ENCODE measurements at regions not wholly inside any gene's neighbourhood (a gene's known extent, or its start where the extent isn't known, plus 50 kb on each side); places are given as distances from the start of the nearest gene placed in this dataset.
"Not testable (repeated sequence)": the region's sequence is repeated elsewhere in the genome, so short reads cannot be mapped to it uniquely, and the experiment has no call there.

DNA sequence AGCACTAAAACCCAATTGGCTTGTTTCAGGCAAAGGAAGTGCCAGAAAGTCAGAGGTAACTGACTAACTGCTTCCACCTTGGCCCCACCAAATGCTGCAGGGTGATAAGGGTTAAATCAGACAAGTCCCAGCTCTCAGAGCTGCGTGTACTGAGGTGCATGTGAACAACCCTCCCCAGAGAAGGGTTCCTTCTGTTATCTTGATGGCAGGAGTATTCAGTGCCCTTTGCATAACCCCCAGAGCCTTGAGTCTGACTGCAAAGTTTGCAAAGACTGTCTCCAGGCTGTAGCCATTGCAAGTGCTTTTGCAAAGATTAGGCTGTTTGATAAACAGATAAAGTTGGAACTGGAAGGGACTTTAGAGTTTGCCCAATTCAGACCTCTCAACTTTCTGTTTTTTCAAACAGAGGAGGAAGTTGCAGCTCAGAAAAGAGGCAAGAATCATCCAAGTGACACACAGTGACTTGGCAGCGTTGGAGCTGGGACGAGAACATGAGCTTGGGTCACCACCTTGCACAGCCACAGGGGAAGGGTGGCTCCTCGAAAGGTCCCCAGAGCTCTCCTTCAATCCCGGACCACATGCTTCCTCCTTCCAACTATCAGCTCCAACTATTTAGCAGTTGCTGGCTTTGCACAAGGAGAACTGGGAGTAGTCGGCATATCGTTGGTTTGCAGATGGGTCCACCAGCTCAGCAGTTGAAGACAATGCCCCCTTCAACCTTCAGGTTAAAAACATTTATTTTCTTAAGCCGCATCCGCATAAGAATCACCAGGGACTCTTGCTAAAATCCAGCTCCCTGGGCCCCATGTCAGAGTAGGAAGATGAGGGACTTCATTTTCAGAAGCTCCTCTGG, 224.8 kb upstream of the HES1 start:
- Mint-ChIP-seq H3K4me1 (ENCODE audit: low read depth) (peaks cover 30% of the 10 kb centered on the region), H3K27ac (peak overlapping the region; percentile 30), H3K36me3 (ENCODE audit: low read depth) (no peaks in the 10 kb centered on the region), H3K4me3 (no peak overlapping the region), H3K27me3 (no peaks in the 10 kb centered on the region), H3K9me3 (peaks cover 5% of the 10 kb centered on the region)
- DNase-seq = no peak

DNA sequence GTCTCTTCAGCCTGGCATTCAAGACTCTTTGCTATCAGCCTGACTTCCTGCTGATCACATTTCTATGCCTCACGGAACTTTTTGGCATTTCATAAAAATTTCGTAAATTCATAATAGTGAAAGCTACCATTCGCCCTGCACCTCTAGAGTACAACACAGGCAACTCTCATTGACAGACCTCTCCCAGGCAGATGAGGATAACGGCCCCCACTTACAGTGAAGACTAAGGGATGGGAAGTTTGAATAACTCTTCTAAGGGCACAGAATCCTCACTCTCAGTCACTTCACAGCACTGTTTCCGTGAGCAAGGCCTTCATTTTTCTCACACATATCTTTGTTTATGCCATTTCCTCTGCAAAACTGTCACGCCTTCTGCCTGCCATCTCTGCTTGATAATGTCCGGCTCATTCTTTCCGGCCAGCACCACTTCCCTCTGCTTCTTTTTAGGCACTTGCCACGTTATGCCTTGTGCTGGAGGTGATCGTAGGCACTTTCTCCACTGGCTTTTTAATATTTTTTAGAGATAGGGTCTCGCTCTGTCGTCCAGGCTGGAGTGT, 224.1 kb upstream of the HES1 start:
- H3K27ac Mint-ChIP-seq = peak overlapping the region; percentile 30
- no peaks in the 10 kb centered on the region for H3K27me3 Mint-ChIP-seq
- peaks cover 30% of the 10 kb centered on the region for H3K4me1 Mint-ChIP-seq (ENCODE audit: low read depth)
- no peak overlapping the region for H3K4me3 Mint-ChIP-seq
- H3K9me3 Mint-ChIP-seq = peaks cover 5% of the 10 kb centered on the region
- no peak for DNase-seq
- H3K36me3 Mint-ChIP-seq (ENCODE audit: low read depth) = no peaks in the 10 kb centered on the region

DNA sequence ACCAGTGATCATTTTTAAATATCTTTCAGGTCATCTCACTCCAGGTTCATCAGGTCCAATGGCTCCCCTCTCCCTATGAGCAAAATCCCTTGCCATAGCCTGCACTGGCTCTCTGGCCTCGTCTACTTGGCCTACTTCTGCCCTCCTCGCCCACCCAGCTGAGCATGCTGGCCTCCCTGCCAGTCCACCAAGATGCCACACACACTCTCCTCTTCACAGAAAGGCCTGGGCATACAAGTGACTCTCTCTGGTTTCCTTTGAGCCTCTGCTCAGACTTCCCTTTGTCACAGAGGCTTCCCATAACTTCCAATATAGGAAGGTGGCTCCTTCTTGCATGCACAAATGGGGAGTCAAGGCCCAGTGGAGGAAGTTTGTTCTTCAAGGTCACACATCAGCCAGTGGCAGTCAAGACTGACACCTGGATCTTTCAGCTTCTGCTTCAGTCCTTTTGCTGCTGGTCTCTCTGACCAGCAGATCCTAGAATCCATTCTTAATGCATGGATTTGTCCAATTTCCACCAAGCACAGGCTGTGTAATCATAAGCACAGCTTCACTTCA, 223.2 kb upstream of the HES1 start:
- H3K36me3 Mint-ChIP-seq (ENCODE audit: low read depth) = no peaks in the 10 kb centered on the region
- no peak overlapping the region for H3K4me3 Mint-ChIP-seq
- H3K27me3 Mint-ChIP-seq = no peaks in the 10 kb centered on the region
- no peak for DNase-seq
- H3K9me3 Mint-ChIP-seq = peaks cover 5% of the 10 kb centered on the region
- no peak overlapping the region for H3K27ac Mint-ChIP-seq
- H3K4me1 Mint-ChIP-seq (ENCODE audit: low read depth) = peaks cover 30% of the 10 kb centered on the region

DNA sequence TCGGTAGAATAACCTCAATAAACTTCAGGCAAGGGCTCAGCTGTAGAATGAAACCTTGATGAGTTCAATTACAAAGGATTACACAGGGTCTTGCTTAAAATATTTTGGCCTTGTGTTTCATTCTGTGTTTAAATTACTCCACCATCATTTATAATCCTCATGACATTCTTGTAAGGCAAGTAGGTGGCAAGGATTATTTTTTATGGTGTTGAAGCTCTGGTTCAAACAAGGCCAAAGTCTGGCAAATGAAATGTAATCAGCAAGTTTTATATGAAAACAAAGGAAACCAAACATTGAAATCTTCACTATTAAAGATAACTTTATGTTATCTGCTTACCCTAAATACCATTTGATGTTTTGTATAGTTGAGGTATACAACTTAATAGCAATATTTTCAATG, 221.3 kb upstream of the HES1 start:
- Mint-ChIP-seq H3K27me3 (no peaks in the 10 kb centered on the region), H3K27ac (no peak overlapping the region)

DNA sequence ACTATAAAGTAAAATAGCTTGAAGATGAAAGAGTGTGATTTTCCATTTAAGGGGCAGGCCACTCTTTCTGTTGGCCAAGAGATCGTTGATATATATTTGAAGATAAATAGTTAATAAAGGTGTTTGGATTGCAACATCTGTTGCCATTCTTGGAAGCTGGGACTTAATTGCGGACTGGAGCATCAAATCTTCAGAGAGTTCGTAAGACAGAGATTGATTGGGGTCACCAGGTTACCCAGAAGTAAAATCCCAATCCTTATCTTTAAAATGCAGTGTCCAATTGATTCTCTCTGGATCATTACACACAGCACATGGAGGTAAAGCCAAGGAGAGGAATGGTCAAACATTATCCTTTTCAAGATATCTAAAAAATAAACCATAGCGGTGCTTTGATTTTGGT, 220.8 kb upstream of the HES1 start:
- H3K36me3 Mint-ChIP-seq (ENCODE audit: low read depth) = no peaks in the 10 kb centered on the region
- H3K27me3 Mint-ChIP-seq = no peaks in the 10 kb centered on the region
- no peaks in the 10 kb centered on the region for H3K9me3 Mint-ChIP-seq
- H3K4me3 Mint-ChIP-seq = no peak overlapping the region
- H3K4me1 Mint-ChIP-seq (ENCODE audit: low read depth) = peaks cover 25% of the 10 kb centered on the region
- DNase-seq = no peak
- H3K27ac Mint-ChIP-seq = no peak overlapping the region

More for the DNA sequence above, 221.3 kb upstream of the HES1 start:
- DNase-seq = no peak
- no peaks in the 10 kb centered on the region for H3K9me3 Mint-ChIP-seq
- no peaks in the 10 kb centered on the region for H3K36me3 Mint-ChIP-seq (ENCODE audit: low read depth)
- no peak overlapping the region for H3K4me3 Mint-ChIP-seq
- H3K4me1 Mint-ChIP-seq (ENCODE audit: low read depth) = peaks cover 29% of the 10 kb centered on the region

DNA sequence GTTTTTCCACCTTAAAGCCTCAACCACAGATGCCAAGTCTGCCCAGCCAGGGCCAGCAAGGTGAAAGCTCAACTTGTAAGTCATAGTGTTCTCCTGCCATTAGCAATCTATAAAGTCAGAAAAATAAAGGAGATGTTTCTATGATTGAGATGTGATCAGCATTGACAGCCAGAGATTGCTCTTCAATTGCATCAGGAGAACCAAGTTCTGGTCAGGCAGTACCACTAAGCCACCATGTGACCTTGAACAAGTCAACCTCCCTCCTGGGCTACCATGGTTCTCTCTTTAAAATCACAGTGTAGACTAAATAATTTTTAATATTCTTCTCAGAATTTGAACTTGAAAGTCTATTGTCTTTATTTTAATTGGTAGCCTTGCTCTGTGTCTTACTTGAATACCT, 220.3 kb upstream of the HES1 start:
- peaks cover 20% of the 10 kb centered on the region for H3K4me1 Mint-ChIP-seq (ENCODE audit: low read depth)
- no peak overlapping the region for H3K4me3 Mint-ChIP-seq
- H3K27me3 Mint-ChIP-seq = no peaks in the 10 kb centered on the region
- no peak for DNase-seq
- no peak overlapping the region for H3K27ac Mint-ChIP-seq
- no peaks in the 10 kb centered on the region for H3K36me3 Mint-ChIP-seq (ENCODE audit: low read depth)
- H3K9me3 Mint-ChIP-seq = no peaks in the 10 kb centered on the region

DNA sequence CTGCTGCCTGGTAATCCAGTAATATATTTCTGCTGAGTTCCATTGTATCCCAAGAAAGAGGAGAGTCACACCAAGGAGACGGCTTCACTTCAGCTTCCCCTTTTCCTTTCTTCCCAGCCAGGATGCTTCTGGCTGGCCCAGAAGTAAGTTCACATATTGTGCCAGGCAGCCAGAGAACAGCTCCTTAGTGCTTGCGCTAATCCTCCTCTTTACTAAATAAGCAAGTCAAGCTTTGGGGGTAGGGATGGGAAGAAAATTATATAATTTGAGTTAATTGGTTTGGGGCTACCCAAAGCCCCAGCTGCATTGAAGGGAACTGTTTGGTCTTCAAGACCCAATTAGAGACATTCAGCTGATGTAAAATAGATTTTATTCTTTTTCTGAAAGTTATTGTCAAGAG, 218.8 kb upstream of the HES1 start:
- Mint-ChIP-seq H3K4me3 (no peak overlapping the region), H3K36me3 (ENCODE audit: low read depth) (no peaks in the 10 kb centered on the region), H3K27ac (no peak overlapping the region), H3K4me1 (ENCODE audit: low read depth) (peaks cover 4% of the 10 kb centered on the region), H3K27me3 (no peaks in the 10 kb centered on the region), H3K9me3 (no peaks in the 10 kb centered on the region)
- DNase-seq = no peak

DNA sequence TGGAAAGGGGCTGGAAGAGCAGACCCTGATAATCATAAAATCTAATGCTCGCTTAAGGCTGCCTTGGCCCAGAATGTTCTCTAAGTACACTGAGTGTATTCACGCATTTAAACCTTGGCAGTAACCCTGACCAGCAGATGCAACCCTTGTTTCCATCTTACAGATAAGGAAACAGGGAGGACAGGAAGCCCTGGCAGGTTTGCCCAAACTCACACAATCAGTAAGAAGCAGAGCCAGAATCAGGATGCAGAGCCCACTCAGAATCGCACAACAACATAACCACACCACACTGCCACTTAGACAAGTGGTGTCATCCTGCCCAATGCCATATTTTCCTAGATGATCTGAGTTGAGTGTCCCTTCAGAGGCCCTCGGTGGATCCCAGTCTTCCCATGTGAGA, 214.5 kb upstream of the HES1 start:
- Mint-ChIP-seq H3K9me3 (peaks cover 8% of the 10 kb centered on the region), H3K36me3 (ENCODE audit: low read depth) (no peaks in the 10 kb centered on the region), H3K27ac (no peak overlapping the region), H3K4me3 (no peak overlapping the region), H3K4me1 (ENCODE audit: low read depth) (no peaks in the 10 kb centered on the region), H3K27me3 (no peaks in the 10 kb centered on the region)
- no peak for DNase-seq

DNA sequence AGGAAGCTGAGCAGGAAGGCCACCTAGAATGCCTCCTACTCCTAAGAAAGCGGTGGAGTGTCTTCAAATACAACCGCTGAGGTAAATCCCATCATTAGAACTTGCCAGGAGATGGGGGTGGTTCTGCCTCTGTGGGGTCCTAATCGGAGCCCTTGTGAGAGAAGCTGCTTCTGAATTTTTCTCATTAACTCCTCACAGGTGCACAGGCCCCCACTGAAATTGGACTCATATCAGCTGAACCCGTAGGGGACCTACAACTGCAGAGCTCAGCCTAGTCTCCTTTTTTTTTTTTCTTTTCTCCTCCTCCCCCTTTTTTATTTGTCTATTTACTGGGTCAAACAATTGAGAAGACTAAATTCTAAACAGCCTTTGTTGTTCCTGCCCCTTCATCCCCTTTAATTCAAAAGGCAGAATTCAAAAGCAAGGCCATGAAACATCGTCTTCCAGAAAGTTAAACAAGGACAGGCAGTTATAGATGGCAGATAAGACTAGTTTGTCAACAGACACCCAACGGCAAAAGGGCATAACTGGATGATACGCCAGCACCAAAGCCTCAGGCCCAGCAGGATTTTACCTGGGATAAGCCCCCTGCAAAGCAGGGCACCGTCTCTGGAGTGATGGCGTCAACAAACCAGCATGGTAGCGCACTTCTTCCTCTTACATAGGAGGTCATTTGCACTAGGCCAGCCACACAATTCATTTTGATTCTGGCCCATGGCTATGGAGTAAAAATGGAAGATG, 213.7 kb upstream of the HES1 start:
- Mint-ChIP-seq H3K36me3 (ENCODE audit: low read depth) (no peaks in the 10 kb centered on the region), H3K27me3 (no peaks in the 10 kb centered on the region), H3K27ac (no peak overlapping the region), H3K9me3 (peaks cover 8% of the 10 kb centered on the region), H3K4me1 (ENCODE audit: low read depth) (no peaks in the 10 kb centered on the region), H3K4me3 (no peak overlapping the region)
- no peak for DNase-seq

DNA sequence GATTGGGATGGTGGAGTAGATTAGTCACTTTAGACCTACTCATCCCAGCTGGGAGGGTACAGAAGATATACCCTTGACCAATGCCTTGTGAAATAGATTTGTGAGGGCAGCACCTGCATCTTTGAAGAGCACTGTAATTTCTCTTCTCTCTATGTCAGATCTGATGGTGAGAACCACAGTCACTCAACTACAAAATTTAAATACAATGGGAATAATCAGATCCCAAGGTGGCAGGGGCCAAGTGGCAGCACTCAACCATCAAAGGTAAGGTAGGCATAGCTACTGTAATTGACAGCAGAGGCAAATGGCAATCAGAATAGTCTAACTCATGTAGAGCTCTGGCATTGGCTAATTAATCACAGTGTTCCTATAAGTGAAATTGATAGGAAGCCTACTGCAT, 212.0 kb upstream of the HES1 start:
- not testable (repeated sequence) for H3K4me1 Mint-ChIP-seq (ENCODE audit: low read depth)

DNA sequence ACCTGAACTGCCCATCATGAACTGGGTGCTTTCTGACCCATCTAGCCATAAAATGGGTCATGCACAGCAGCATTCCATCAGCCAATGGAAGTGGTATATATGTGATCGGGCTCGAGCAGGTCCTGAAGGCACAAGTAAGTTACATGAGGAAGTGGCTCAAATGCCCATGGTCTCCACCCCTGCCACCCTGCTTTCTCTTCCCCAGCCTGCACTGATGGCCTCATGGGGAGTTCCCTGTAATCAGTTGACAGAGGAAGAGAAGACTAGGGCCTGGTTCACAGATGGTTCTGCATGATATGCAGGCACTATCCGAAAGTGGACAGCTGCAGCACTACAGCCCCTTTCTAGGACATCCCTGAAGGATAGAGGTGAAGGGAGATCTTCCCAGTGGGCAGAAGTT, 209.9 kb upstream of the HES1 start:
- DNase-seq; H3K4me1 Mint-ChIP-seq (ENCODE audit: low read depth): not testable (repeated sequence)

More for the DNA sequence above, 212.0 kb upstream of the HES1 start:
- H3K36me3 Mint-ChIP-seq (ENCODE audit: low read depth); H3K9me3 Mint-ChIP-seq; DNase-seq; H3K4me3 Mint-ChIP-seq; H3K27me3 Mint-ChIP-seq; H3K27ac Mint-ChIP-seq: not testable (repeated sequence)

DNA sequence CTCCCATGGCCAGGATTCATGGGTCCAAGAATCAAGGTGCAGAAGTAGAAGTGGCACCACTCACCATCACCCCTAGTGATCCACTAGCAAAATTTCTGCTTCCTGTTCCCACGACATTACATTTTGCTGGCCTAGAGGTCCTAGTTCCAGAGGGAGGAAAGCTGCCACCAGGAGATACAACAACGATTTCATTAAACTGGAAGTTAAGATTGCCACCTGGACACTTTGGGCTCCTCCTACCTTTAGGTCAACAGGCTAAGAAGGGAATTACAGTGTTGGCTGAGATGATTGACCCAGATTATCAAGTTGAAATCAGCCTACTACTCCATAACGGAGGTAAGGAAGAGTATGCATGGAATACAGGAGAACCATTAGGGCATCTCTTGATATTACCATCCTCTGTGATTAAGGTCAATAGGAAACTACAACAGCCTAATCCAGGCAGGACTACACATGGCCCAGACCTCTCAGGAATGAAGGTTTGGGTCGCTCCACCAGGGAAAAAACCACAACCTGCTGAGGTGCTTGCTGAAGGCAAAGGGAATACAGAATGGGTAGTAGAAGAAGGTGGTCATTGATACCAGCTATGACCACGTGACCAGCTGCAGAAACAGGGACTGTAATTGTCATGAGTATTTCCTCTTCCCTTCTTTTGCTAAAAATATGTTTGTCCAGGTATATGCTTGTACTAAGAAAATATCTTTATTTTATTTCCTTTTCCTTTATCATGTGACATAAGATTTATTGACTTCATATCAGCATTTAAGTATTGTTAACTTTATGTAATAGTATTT, 208.3 kb upstream of the HES1 start:
- peaks cover 12% of the 10 kb centered on the region for H3K27me3 Mint-ChIP-seq
- H3K4me3 Mint-ChIP-seq, H3K27ac Mint-ChIP-seq: not testable (repeated sequence)

More for the DNA sequence above, 209.9 kb upstream of the HES1 start:
- H3K27ac Mint-ChIP-seq; H3K9me3 Mint-ChIP-seq; H3K36me3 Mint-ChIP-seq (ENCODE audit: low read depth); H3K4me3 Mint-ChIP-seq; H3K27me3 Mint-ChIP-seq: not testable (repeated sequence)

DNA sequence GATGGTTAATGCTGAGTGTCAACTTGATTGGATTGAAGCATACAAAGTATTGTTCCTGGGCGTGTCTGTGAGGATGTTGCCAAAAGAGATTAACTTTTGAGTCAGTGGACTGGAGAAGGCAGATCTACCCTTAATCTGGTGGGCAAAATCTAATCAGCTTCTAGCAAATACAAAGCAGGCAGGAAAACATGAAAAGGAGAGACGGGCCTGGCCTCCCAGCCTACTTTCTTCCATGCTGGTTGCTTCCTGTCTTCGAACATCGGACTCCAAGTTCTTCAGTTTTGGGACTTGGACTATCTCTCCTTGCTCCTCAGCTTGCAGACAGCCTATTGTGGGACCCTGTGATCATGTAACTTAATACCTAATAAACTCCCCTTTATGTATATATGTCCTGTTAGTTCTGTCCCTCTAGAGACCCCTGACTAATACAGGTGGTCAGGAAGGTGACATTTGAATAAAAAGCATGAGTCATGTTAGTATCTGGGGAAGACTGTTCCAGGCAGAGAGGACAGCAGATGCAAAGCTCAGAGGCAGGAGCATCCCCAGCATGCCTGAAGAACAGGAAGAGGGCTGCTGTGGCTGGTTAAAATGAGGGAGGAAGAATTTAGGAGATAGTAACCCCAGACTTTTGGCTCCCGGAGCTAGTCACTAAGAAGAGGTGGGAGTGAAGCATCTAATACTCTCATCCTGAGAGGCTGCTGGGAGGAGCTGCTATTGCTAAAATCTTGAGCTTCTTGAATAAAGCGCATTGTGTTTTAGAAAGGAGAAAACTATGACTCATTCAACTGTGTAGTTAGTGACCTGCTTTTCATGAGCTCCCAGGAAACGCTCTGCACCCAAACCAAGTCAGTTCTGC, 207.4 kb upstream of the HES1 start:
- H3K9me3 Mint-ChIP-seq = peaks cover 8% of the 10 kb centered on the region
- H3K4me3 Mint-ChIP-seq = no peak overlapping the region
- no peak for DNase-seq
- H3K27ac Mint-ChIP-seq = no peak overlapping the region
- H3K4me1 Mint-ChIP-seq (ENCODE audit: low read depth) = peaks cover 3% of the 10 kb centered on the region
- H3K27me3 Mint-ChIP-seq = peaks cover 12% of the 10 kb centered on the region
- no peaks in the 10 kb centered on the region for H3K36me3 Mint-ChIP-seq (ENCODE audit: low read depth)

More for the DNA sequence above, 208.3 kb upstream of the HES1 start:
- H3K4me1 Mint-ChIP-seq (ENCODE audit: low read depth); H3K36me3 Mint-ChIP-seq (ENCODE audit: low read depth); DNase-seq; H3K9me3 Mint-ChIP-seq: not testable (repeated sequence)

Measured in activated T-cell treated with anti-CD3 and anti-CD28 coated beads, Interleukin-2, amount 50 U/mL, for 24 hours (primary cell).